Mesendoderm (in vitro differentiated cells): ENCODE measurements at regions not wholly inside any gene's neighbourhood (a gene's known extent, or its start where the extent isn't known, plus 50 kb on each side); places are given as distances from the start of the nearest gene placed in this dataset.

Experiments
- DNase-seq: peaks from one replicate; pipeline ENCODE4 v3.0.0; 2013
- H2AK5ac ChIP-seq: 2 replicates; pipeline ENCODE4 v1.6.1; 2013; ENCODE audit warnings: low read length, inconsistent platforms
- H2BK120ac ChIP-seq: 2 replicates; pipeline ENCODE4 v1.6.1; 2013; ENCODE audit warnings: low read depth, mild to moderate bottlenecking, low read length, moderate library complexity, mixed read lengths
- H2BK15ac ChIP-seq: replicated peaks from 2 replicates; pipeline ENCODE4 v1.6.1; 2013; ENCODE audit warnings: low read depth, mild to moderate bottlenecking, moderate library complexity
- H2BK5ac ChIP-seq: 2 replicates; pipeline ENCODE4 v1.6.1; 2013; ENCODE audit warnings: low read length, inconsistent platforms
- H3K18ac ChIP-seq: 2 replicates; pipeline ENCODE4 v1.6.1; 2013; ENCODE audit warnings: mild to moderate bottlenecking, low read length, mixed read lengths
- H3K23ac ChIP-seq: one replicate; pipeline ENCODE4 v1.6.1; 2013; ENCODE audit warnings: low read length
- H3K27ac ChIP-seq: 2 replicates; pipeline ENCODE4 v1.5.1; 2013; ENCODE audit warnings: low read depth, mild to moderate bottlenecking, inconsistent platforms, low read length, moderate library complexity
- H3K27me3 ChIP-seq: 2 replicates; pipeline ENCODE4 v1.6.1; 2013; ENCODE audit warnings: low read length, control low read depth, mild to moderate bottlenecking, inconsistent platforms; ENCODE audit not compliant: insufficient read depth, poor library complexity
- H3K36me3 ChIP-seq: 2 replicates; pipeline ENCODE4 v1.6.1; 2013; ENCODE audit warnings: low read length, inconsistent platforms; ENCODE audit not compliant: control insufficient read depth, insufficient read depth
- H3K4ac ChIP-seq: one replicate; pipeline ENCODE4 v1.6.1; 2013; ENCODE audit warnings: low read depth, mild to moderate bottlenecking, low read length, moderate library complexity
- H3K4me1 ChIP-seq: 2 replicates; pipeline ENCODE4 v1.6.1; 2013; ENCODE audit warnings: low read depth, low read length, inconsistent platforms; ENCODE audit not compliant: control insufficient read depth
- H3K4me2 ChIP-seq: 2 replicates; pipeline ENCODE4 v1.6.1; 2013; ENCODE audit warnings: low read length
- H3K4me3 ChIP-seq: 2 replicates; pipeline ENCODE4 v1.5.1; 2013; ENCODE audit warnings: mild to moderate bottlenecking, low read length
- H3K56ac ChIP-seq: one replicate; pipeline ENCODE4 v1.6.1; 2013; ENCODE audit warnings: low read length
- H3K79me1 ChIP-seq: 2 replicates; pipeline ENCODE4 v1.6.1; 2013; ENCODE audit warnings: low read length, inconsistent platforms
- H3K79me2 ChIP-seq: 2 replicates; pipeline ENCODE4 v1.6.1; 2013; ENCODE audit warnings: mild to moderate bottlenecking, low read length; ENCODE audit not compliant: control insufficient read depth, insufficient read depth
- H3K9ac ChIP-seq: 2 replicates; pipeline ENCODE4 v1.6.1; 2013; ENCODE audit warnings: low read length, inconsistent platforms
- H4K5ac ChIP-seq: one replicate; pipeline ENCODE4 v1.6.1; 2013; ENCODE audit warnings: low read length
- H4K8ac ChIP-seq: one replicate; pipeline ENCODE4 v1.6.1; 2013; ENCODE audit warnings: low read depth, mild to moderate bottlenecking, control low read depth, low read length, moderate library complexity
- WGBS: extraction: QIAGEN DNeasy Blood & Tissue Kit; methylation state at CpG from one replicate; pipeline ENCODE4 v1.1.7; 2013; ENCODE audit warnings: low lambda C conversion rate, missing lambda C conversion rate; ENCODE audit not compliant: insufficient coverage; ENCODE audit errors: extremely low coverage; 5-methylcytosine and 5-hydroxymethylcytosine counted together

GRCh38 chr9:129467739-129468666, 152.9 kb downstream of the C9orf50 start:
- Histone ChIP-seq H3K4me1 (no peaks in the 10 kb centered on the region), H3K27me3 (no peaks in the 10 kb centered on the region), H3K4ac (no peak overlapping the region), H3K36me3 (no peaks in the 10 kb centered on the region), H4K8ac (no peak overlapping the region), H3K23ac (no peak overlapping the region), H3K79me1 (no peaks in the 10 kb centered on the region), H3K79me2 (no peaks in the 10 kb centered on the region), H3K27ac (no peak overlapping the region), H2BK15ac (no peak overlapping the region), H3K9ac (no peak overlapping the region), H2BK120ac (no peak overlapping the region), H3K18ac (no peak overlapping the region), H3K4me2 (no peak overlapping the region), H2AK5ac (no peak overlapping the region), H2BK5ac (no peak overlapping the region), H4K5ac (no peak overlapping the region), H3K56ac (no peak overlapping the region), H3K4me3 (no peak overlapping the region)
- WGBS = no CpG with 5 or more reads among the region's 19 CpGs
- DNase-seq = no peak

- Histone ChIP-seq H2BK120ac (no peak overlapping the region), H3K9ac (no peak overlapping the region), H3K4ac (no peak overlapping the region), H3K4me2 (no peak overlapping the region), H4K5ac (no peak overlapping the region), H2BK15ac (no peak overlapping the region), H3K56ac (no peak overlapping the region), H4K8ac (no peak overlapping the region), H3K18ac (no peak overlapping the region), H3K23ac (no peak overlapping the region), H3K27ac (no peak overlapping the region), H2AK5ac (no peak overlapping the region), H3K36me3 (no peaks in the 10 kb centered on the region), H3K79me2 (no peaks in the 10 kb centered on the region), H3K4me1 (no peaks in the 10 kb centered on the region), H3K4me3 (no peak overlapping the region), H3K79me1 (no peaks in the 10 kb centered on the region), H3K27me3 (no peaks in the 10 kb centered on the region), H2BK5ac (no peak overlapping the region)
- DNase-seq = no peak
- no CpG with 5 or more reads among the region's 10 CpGs for whole genome bisulfite sequencing
Observed at GRCh38 chr9:129467004-129467588, 153.8 kb downstream of the C9orf50 start.

- no peaks in the 10 kb centered on the region for H3K79me1 ChIP-seq
- no CpG with 5 or more reads among the region's 14 CpGs for whole genome bisulfite sequencing
- H2BK15ac ChIP-seq = no peak overlapping the region
- H2BK120ac ChIP-seq = no peak overlapping the region
- no peak overlapping the region for H3K27ac ChIP-seq
- H2BK5ac ChIP-seq = no peak overlapping the region
- H3K56ac ChIP-seq = no peak overlapping the region
- no peak overlapping the region for H3K23ac ChIP-seq
- H3K4me1 ChIP-seq = no peaks in the 10 kb centered on the region
- H3K36me3 ChIP-seq = no peaks in the 10 kb centered on the region
- H3K4ac ChIP-seq = no peak overlapping the region
- no peak overlapping the region for H2AK5ac ChIP-seq
- no peak overlapping the region for H3K9ac ChIP-seq
- H3K4me3 ChIP-seq = no peak overlapping the region
- no peak for DNase-seq
- no peak overlapping the region for H4K5ac ChIP-seq
- H4K8ac ChIP-seq = no peak overlapping the region
- no peak overlapping the region for H3K18ac ChIP-seq
- H3K27me3 ChIP-seq = no peaks in the 10 kb centered on the region
- no peaks in the 10 kb centered on the region for H3K79me2 ChIP-seq
- no peak overlapping the region for H3K4me2 ChIP-seq
Observed at GRCh38 chr9:129465834-129466535, 154.9 kb downstream of the C9orf50 start.

GRCh38 chr9:129464972-129465833, 155.7 kb downstream of the C9orf50 start:
- Histone ChIP-seq H3K36me3 (no peaks in the 10 kb centered on the region), H3K79me2 (no peaks in the 10 kb centered on the region), H3K56ac (no peak overlapping the region), H3K79me1 (no peaks in the 10 kb centered on the region), H3K18ac (no peak overlapping the region), H2AK5ac (no peak overlapping the region), H4K5ac (no peak overlapping the region), H3K9ac (no peak overlapping the region), H3K4me2 (no peak overlapping the region), H3K27ac (no peak overlapping the region), H2BK120ac (no peak overlapping the region), H3K4me3 (no peak overlapping the region), H3K23ac (no peak overlapping the region), H2BK5ac (no peak overlapping the region), H3K4me1 (peaks cover 2% of the 10 kb centered on the region), H3K27me3 (no peaks in the 10 kb centered on the region), H4K8ac (no peak overlapping the region), H2BK15ac (no peak overlapping the region), H3K4ac (no peak overlapping the region)
- WGBS = no CpG with 5 or more reads among the region's 22 CpGs
- no peak for DNase-seq

- Histone ChIP-seq H3K4me3 (no peak overlapping the region), H3K79me1 (no peaks in the 10 kb centered on the region), H3K9ac (no peak overlapping the region), H4K5ac (no peak overlapping the region), H3K4me1 (peaks cover 5% of the 10 kb centered on the region), H4K8ac (no peak overlapping the region), H2BK120ac (no peak overlapping the region), H3K56ac (no peak overlapping the region), H3K18ac (no peak overlapping the region), H3K27me3 (no peaks in the 10 kb centered on the region), H3K4ac (no peak overlapping the region), H3K36me3 (no peaks in the 10 kb centered on the region), H2AK5ac (no peak overlapping the region), H2BK5ac (no peak overlapping the region), H3K79me2 (no peaks in the 10 kb centered on the region), H3K27ac (no peak overlapping the region), H3K4me2 (no peak overlapping the region), H2BK15ac (no peak overlapping the region), H3K23ac (no peak overlapping the region)
- no CpG with 5 or more reads among the region's 5 CpGs for WGBS
- DNase-seq = no peak
Observed at GRCh38 chr9:129463994-129464393, 156.9 kb downstream of the C9orf50 start.
